KBM-7 (cell line): ENCODE measurements at regions not wholly inside any gene's neighbourhood (a gene's known extent, or its start where the extent isn't known, plus 50 kb on each side); places are given as distances from the start of the nearest gene placed in this dataset.

Experiments
- DNase-seq: peaks from one replicate; pipeline ENCODE4 v3.0.0-alpha.2; 2015
- in situ Hi-C: fragments of 300-500 bp; cut with MboI; formaldehyde crosslinking; loops from 2 replicates; pipeline ENCODE4 v1.14.3; 2020; ENCODE audit warnings: low sequenced_read_pairs, low pct_unique_long_range_greater_than_20kb, mixed read lengths

DNA sequence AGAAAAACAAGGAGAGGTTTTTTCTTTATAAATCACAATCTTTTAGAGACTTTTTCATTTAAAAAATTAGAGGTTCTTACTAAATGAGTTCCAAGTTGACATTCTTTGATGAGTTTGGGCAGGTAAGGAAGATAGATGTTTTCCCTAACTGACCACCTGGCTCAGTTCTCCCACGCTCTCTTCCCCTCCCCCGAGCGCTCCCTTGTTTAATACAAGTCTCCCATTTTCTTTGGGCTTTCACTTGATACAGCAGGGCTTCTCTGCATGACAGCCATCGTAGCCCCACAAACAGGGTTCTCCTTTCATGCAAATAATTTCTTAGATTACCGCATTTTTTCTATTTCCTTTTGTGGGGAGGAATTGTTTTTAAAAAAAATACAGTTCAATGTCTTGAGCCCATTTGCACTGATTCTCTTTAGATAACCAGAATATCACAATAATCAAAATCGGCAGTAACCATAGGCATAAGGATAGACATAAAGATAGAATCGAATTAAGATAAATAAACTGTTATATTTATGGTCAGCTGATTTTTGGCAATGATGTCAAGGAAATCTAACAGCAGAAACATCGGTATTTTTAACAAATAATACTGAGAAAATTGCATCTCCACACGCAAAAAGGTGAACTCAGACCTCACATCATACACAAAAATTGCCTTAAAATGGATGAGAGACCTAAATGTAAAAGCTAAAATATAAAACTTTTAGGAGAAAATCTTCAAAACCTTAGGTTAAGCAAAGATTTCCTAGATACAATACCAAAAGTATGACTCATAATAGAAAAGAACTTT lies 325.4 kb downstream of the PIK3R1 start:
- no peak for DNase-seq

DNA sequence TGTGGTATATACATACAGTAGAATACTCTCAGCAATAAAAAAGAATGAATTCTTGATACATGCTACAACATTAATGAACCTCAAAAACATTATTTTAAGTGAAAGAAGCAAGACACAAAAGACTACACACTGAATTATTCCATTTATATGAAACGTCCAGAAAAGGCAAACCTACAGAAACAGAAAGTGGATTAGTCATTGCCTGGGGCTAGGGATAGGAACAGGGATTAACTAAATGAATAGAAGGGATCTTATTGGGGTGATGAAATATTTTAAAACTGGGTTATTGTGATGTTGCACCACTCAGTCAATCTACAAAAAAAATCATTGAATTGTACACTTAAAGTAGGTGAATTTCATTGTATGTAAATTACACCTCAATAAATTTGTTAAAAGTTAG lies 326.7 kb downstream of the PIK3R1 start:
- no peak for DNase-seq
- in situ Hi-C loops = no loop called here

More for the DNA sequence above, 325.4 kb downstream of the PIK3R1 start:
- in situ Hi-C loops = no loop called here

GRCh38 chr5:68543212-68543611 lies 327.7 kb downstream of the PIK3R1 start:
- DNase-seq = no peak
- in situ Hi-C loops = no loop called here

DNA sequence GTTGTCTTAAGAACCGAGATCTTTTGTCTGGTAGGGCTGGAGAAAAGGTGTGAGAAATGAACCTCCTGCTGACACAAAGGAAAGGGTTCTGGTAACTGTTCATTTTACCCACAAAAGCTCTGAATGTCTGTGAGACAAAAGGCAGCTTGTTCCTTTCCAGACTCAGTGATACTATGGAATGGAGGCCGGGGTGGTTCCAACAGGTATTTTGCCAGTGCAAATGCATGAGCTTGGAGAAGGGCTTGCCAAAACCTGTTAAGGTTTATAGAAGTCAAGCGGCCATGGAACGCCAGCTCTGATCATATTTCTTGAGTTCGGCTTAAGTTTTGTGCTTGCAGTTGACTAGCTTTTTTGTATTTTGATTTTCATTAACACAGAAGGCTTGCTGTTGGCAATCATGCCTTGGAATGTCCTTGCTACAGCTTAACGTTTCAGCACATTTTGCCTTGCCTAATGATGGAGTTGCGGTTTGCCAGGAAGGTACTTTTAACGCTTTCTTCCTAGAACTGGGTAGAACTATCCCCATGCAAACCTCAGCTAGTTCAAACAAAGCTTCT lies 328.6 kb downstream of the PIK3R1 start:
- no peak for DNase-seq
- in situ Hi-C loops = no loop called here

- in situ Hi-C loops = no loop called here
- no peak for DNase-seq
Observed at GRCh38 chr5:68544648-68545552, 329.3 kb downstream of the PIK3R1 start.

DNA sequence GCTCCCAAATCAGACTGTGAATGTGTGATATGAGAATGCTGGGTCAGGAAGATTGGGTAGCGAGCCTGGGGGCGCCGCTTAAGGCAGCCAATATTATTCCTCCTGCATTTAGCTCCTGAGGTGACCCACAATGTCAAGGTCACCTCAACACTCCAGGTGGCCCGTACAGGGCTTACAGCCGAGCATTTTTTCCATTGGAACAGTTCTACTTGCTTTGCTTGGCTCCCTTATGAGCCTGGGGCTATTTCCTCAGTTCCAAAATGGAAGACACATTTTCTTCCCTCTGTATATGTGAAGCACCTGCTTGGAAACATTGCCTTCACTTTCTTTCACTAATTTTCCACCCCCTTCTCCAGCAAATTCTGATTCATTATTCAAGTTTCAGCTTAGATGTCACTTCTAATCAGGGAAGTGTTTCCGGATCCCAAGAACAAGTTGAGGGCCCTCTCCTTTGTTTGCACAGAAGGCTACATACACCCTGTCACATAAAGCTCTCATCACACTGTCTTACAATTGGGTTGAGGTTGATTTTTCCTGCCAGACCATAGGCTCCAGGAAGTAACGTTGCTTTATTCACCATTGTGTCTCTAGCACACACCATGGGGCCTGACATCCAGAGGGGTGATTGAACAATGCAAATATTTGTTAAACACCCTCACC lies 330.2 kb downstream of the PIK3R1 start:
- DNase-seq = no peak
- in situ Hi-C loops = no loop called here

GRCh38 chr5:68547056-68547455 lies 331.5 kb downstream of the PIK3R1 start:
- in situ Hi-C loops = no loop called here
- DNase-seq = no peak

DNA sequence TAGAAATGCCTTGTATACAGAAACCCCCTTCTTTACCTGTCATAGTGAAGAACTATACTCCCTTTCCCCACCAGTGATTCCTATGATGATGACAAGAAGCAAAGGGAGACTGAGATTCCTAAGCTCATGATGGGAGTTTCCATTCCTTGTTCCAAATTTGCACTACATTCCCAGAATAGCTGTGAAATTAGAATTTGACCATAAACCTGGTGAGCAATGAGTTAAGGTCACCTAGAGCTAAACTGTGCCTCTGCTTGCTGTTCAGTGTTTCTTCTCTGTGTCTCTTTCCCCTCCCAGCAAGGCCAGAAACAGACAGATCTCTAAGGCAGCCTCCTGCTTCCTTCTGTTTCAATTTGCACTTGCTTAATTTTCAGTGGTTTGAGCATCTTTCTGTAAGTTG lies 332.1 kb downstream of the PIK3R1 start:
- in situ Hi-C loops = no loop called here
- DNase-seq = no peak

DNA sequence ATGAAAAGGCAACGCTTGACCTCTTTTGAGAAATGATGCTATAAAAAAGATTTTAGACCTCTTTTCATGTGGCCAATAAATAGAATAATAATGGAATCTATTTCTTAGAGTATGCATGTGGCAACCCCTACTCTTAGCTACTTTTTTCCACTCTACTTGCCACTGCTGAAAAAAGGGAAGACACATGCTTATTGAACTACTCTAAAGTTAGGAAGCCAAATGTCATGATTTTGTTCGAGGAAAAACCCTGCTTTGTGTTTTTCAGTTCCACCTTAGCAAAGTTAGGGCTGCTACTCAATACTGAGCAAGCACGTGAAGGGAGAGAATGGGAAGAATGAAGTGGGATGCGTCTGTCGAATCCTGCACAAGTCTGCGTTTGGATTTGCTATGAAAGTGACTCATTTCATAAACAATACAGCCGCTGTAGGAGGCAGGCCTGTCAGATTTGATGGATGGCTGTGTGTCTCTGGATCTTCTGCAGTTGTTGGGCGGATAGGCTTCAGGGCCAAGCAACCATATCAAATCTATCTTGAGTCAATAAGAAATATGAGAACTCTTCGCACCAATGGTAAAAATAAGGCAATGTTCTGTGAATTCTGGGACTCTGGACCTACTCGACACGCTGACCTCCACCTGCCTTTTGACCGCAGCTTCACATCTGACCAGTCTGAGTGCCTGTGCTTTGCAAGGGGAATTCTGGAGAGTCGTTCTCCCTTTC lies 333.6 kb downstream of the PIK3R1 start:
- in situ Hi-C loops = no loop called here
- no peak for DNase-seq

GRCh38 chr5:68550015-68550414 lies 334.5 kb downstream of the PIK3R1 start:
- no peak for DNase-seq
- in situ Hi-C loops = no loop called here

GRCh38 chr5:68551436-68551835 lies 335.9 kb downstream of the PIK3R1 start:
- no peak for DNase-seq
- in situ Hi-C loops = no loop called here

DNA sequence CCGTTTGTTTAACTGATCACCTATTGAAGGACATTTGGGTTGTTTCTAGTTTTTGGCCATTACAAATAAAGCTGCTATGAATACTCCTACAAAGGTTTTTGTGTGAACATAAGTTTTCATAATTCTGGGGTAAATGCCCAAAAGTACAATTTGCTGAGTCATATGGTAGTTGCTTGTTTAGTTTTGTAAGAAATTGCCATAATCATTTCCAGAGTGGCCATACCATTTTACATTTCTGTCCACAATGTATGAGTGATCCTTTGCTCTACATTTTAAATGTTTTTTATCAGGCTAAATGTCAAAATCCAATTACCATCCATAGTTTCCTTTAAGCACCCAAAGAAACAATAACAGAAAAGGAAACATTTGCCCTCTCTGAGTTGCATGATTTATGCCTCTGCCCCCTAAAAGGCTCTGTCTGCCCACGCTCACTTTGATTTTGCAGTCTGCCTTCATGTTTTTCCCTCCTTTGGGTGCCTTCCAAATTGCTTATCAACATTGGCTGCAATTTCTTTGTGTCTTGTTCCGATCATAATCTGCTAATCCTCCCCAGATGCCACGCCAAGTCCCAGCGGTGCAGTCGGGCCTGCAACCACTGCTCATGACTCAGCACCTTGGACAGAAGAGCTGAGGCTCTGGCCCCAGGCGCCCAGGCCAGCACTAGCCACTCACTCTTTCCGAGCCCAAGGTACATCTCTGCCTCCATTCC lies 339.2 kb downstream of the PIK3R1 start:
- no peak for DNase-seq
- in situ Hi-C loops = no loop called here

- DNase-seq = no peak
- in situ Hi-C loops = no loop called here
Observed at GRCh38 chr5:68555907-68556681, 340.5 kb downstream of the PIK3R1 start.

DNA sequence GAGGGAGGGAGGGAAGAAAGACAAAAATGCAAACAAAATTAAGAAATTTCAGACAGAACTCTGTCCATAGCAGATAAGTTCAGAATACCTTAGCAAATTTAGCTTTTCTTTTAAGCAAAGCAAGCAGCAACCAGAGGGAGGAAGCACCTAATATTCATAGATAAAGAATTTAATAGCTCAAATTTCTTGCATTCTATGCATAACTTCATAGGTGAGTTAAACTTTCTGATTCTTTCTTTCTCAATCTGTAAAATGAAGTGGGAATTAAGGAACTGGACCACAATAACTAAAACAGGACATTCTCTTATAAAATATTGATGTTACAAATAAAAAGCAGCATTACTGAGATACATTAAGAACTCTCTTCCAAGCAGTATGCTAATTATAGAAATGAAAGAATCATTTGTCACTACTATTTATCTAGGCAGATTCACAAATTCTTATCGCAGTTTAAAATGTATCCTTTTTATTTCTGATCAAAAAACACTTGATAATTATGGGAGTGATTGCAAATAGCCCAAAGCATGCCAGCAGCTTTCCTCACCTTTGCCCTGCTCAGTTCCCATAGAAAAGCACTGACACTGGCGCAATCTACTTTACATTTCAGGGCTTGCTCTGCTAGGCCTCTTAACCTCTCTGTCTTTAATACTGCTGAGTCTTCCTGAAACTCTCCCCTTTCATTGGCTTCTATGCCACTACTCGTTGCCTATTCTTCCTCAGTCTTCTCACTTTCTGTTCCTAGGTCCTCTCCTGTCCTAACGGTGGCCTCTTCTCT lies 341.8 kb downstream of the PIK3R1 start:
- no peak for DNase-seq
- in situ Hi-C loops = no loop called here

- in situ Hi-C loops = no loop called here
- DNase-seq = no peak
Observed at GRCh38 chr5:68562308-68562707, 346.8 kb downstream of the PIK3R1 start.

DNA sequence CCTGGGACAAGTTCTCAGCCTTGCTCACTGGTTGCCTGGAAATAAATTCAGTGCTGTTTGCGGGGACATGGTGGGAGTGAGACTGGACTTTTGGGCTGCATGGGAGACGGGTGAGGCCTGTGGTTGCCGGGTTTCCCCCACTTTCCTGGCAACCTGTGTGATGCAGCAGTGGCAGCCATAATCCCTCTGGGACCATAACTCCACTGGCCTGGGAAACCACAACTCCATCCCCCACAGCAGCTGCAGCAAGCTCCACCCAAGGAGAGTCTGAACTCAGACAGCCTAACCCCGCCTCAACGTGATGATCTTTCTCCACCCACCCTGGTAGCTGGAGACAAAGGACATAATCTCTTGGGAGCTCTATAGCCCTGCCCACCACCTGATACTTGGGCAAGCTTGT lies 349.9 kb downstream of the PIK3R1 start:
- in situ Hi-C loops = no loop called here
- peak; percentile 21 for DNase-seq

- in situ Hi-C loops = no loop called here
- no peak for DNase-seq
Observed at GRCh38 chr5:68576805-68577204, 361.2 kb downstream of the PIK3R1 start.
